H9 (cell line): ENCODE measurements at regions not wholly inside any gene's neighbourhood (a gene's known extent, or its start where the extent isn't known, plus 50 kb on each side); places are given as distances from the start of the nearest gene placed in this dataset.

Experiments
- DNase-seq: peaks from one replicate; pipeline ENCODE4 v3.0.0-alpha.2; 2017
- H2AFZ ChIP-seq: one replicate; pipeline ENCODE4 v1.6.1; 2013; ENCODE audit warnings: mild to moderate bottlenecking, low read length, control low read depth, moderate library complexity
- H2AK5ac ChIP-seq: 2 replicates; pipeline ENCODE4 v1.6.1; 2013; ENCODE audit warnings: low read length, control low read depth, mixed read lengths; ENCODE audit not compliant: insufficient read length
- H2BK120ac ChIP-seq: one replicate; pipeline ENCODE4 v1.6.1; 2013; ENCODE audit warnings: low read depth, mild to moderate bottlenecking, low read length, control low read depth, inconsistent platforms; ENCODE audit not compliant: poor library complexity, severe bottlenecking
- H2BK12ac ChIP-seq: 2 replicates; pipeline ENCODE4 v1.6.1; 2013; ENCODE audit warnings: low read length, control low read depth, mixed read lengths, low read depth; ENCODE audit not compliant: insufficient read length
- H2BK15ac ChIP-seq: 2 replicates; pipeline ENCODE4 v1.6.1; 2013; ENCODE audit warnings: low read depth, low read length, control low read depth
- H2BK20ac ChIP-seq: one replicate; pipeline ENCODE4 v1.6.1; 2013; ENCODE audit warnings: low read depth, mild to moderate bottlenecking, low read length, control low read depth, inconsistent platforms; ENCODE audit not compliant: poor library complexity, severe bottlenecking
- H2BK5ac ChIP-seq: 2 replicates; pipeline ENCODE4 v1.6.1; 2013; ENCODE audit warnings: low read length, control low read depth, mixed read lengths; ENCODE audit not compliant: insufficient read length
- H3K14ac ChIP-seq: 2 replicates; pipeline ENCODE4 v1.6.1; 2013; ENCODE audit warnings: low read length, control low read depth; ENCODE audit not compliant: insufficient read depth
- H3K18ac ChIP-seq: 2 replicates; pipeline ENCODE4 v1.6.1; 2013; ENCODE audit warnings: low read depth, mild to moderate bottlenecking, mixed read lengths, low read length, control low read depth; ENCODE audit not compliant: insufficient read length
- H3K23ac ChIP-seq: 2 replicates; pipeline ENCODE4 v1.6.1; 2013; ENCODE audit warnings: low read length, control low read depth, mixed read lengths, low read depth; ENCODE audit not compliant: insufficient read length
- H3K23me2 ChIP-seq: 2 replicates; pipeline ENCODE4 v1.6.1; 2013; ENCODE audit warnings: low read depth, mild to moderate bottlenecking, mixed read lengths, low read length, control low read depth; ENCODE audit not compliant: insufficient read length, poor library complexity, severe bottlenecking
- H3K27ac ChIP-seq: 2 replicates; pipeline ENCODE4 v1.5.1; 2013; ENCODE audit warnings: low read length, control low read depth, mixed read lengths, low read depth; ENCODE audit not compliant: insufficient read length
- H3K27me3 ChIP-seq: 2 replicates; pipeline ENCODE4 v1.6.1; 2013; ENCODE audit warnings: low read length, control low read depth, inconsistent platforms; ENCODE audit not compliant: insufficient read depth
- H3K4ac ChIP-seq: 2 replicates; pipeline ENCODE4 v1.6.1; 2013; ENCODE audit warnings: low read depth, mild to moderate bottlenecking, control low read depth, inconsistent platforms, low read length, moderate library complexity
- H3K4me1 ChIP-seq: 2 replicates; pipeline ENCODE4 v1.6.1; 2013; ENCODE audit warnings: low read length, control low read depth, inconsistent platforms; ENCODE audit not compliant: insufficient read depth
- H3K4me2 ChIP-seq: 2 replicates; pipeline ENCODE4 v1.6.1; 2013; ENCODE audit warnings: low read length, control low read depth, mixed read lengths; ENCODE audit not compliant: insufficient read length, insufficient read depth
- H3K56ac ChIP-seq: 2 replicates; pipeline ENCODE4 v1.6.1; 2013; ENCODE audit warnings: low read depth, mild to moderate bottlenecking, mixed read lengths, low read length, control low read depth; ENCODE audit not compliant: insufficient read length
- H3K79me1 ChIP-seq: 2 replicates; pipeline ENCODE4 v1.6.1; 2013; ENCODE audit warnings: low read depth, mild to moderate bottlenecking, moderate library complexity, low read length, control low read depth, inconsistent platforms; ENCODE audit not compliant: insufficient read depth, poor library complexity, severe bottlenecking
- H3K79me2 ChIP-seq: 2 replicates; pipeline ENCODE4 v1.6.1; 2013; ENCODE audit warnings: low read length, control low read depth, inconsistent platforms; ENCODE audit not compliant: insufficient read depth
- H3K9ac ChIP-seq: 2 replicates; pipeline ENCODE4 v1.6.1; 2013; ENCODE audit warnings: low read length, control low read depth, mixed read lengths; ENCODE audit not compliant: insufficient read length; ENCODE audit errors: extremely low read depth
- H3K9me3 ChIP-seq: one replicate; pipeline ENCODE4 v1.6.1; 2013; ENCODE audit warnings: low read depth, low read length, inconsistent platforms; ENCODE audit not compliant: control insufficient read depth
- H3T11ph ChIP-seq: one replicate; pipeline ENCODE4 v1.6.1; 2013; ENCODE audit warnings: mild to moderate bottlenecking, low read length, control low read depth, inconsistent platforms
- H4K20me1 ChIP-seq: one replicate; pipeline ENCODE4 v1.6.1; 2013; ENCODE audit not compliant: control insufficient read depth, insufficient read length, insufficient read depth
- H4K5ac ChIP-seq: 2 replicates; pipeline ENCODE4 v1.6.1; 2013; ENCODE audit warnings: low read depth, mild to moderate bottlenecking, mixed read lengths, low read length, control low read depth; ENCODE audit not compliant: insufficient read length
- H4K8ac ChIP-seq: replicated peaks from 2 replicates; pipeline ENCODE4 v1.6.1; 2013; ENCODE audit warnings: low read length, control low read depth, mixed read lengths, low read depth; ENCODE audit not compliant: insufficient read length
- H4K91ac ChIP-seq: 2 replicates; pipeline ENCODE4 v1.6.1; 2013; ENCODE audit warnings: low read depth, mild to moderate bottlenecking, moderate library complexity, mixed read lengths, low read length, control low read depth; ENCODE audit not compliant: insufficient read length
- H3K27ac Mint-ChIP-seq, 3 experiments: 2 replicates in 2 of 3; 3 replicates in 1 of 3; pipeline ENCODE4 v1.8.0; 2020 to 2021; ENCODE audit warnings: mixed read lengths in 3 of 3, mild to moderate bottlenecking in 1 of 3, moderate library complexity in 1 of 3
- H3K27me3 Mint-ChIP-seq: 2 replicates; pipeline ENCODE4 v1.8.0; 2021; ENCODE audit warnings: low read depth, mild to moderate bottlenecking, moderate library complexity, mixed read lengths
- H3K36me3 Mint-ChIP-seq, 3 experiments: 2 replicates in 2 of 3; 3 replicates in 1 of 3; pipeline ENCODE4 v1.8.0; 2020 to 2021; ENCODE audit warnings: low read depth in 3 of 3, mixed read lengths in 3 of 3; ENCODE audit not compliant: insufficient read depth in 1 of 3
- H3K4me1 Mint-ChIP-seq, 2 experiments: 2 replicates each; pipeline ENCODE4 v1.8.0; 2020; ENCODE audit warnings: mixed read lengths in 2 of 2
- H3K4me3 Mint-ChIP-seq, 2 experiments: 2 replicates in 1 of 2; 3 replicates in 1 of 2; pipeline ENCODE4 v1.8.0; 2020 to 2021; ENCODE audit warnings: mild to moderate bottlenecking in 2 of 2, mixed read lengths in 2 of 2, moderate library complexity in 1 of 2
- H3K9me3 Mint-ChIP-seq, 2 experiments: 2 replicates in 1 of 2; 3 replicates in 1 of 2; pipeline ENCODE4 v1.8.0; 2020; ENCODE audit warnings: mild to moderate bottlenecking in 2 of 2, mixed read lengths in 2 of 2, moderate library complexity in 1 of 2
- WGBS: extraction: QIAGEN DNeasy Blood & Tissue Kit; methylation state at CpG from one replicate; pipeline ENCODE4 v1.1.7; 2013; ENCODE audit warnings: missing lambda C conversion rate, low lambda C conversion rate, mixed read lengths; ENCODE audit not compliant: insufficient read length; ENCODE audit errors: extremely low coverage; 5-methylcytosine and 5-hydroxymethylcytosine counted together
- TF ChIP-seq, protein P1 (sequence below): fragments of 200-600 bp; sonication (generic); conservative IDR thresholded peaks from 3 replicates; pipeline ENCODE4 v1.8.0; 2021; ENCODE audit warnings: antibody characterized with exemption, mild to moderate bottlenecking

DNA sequence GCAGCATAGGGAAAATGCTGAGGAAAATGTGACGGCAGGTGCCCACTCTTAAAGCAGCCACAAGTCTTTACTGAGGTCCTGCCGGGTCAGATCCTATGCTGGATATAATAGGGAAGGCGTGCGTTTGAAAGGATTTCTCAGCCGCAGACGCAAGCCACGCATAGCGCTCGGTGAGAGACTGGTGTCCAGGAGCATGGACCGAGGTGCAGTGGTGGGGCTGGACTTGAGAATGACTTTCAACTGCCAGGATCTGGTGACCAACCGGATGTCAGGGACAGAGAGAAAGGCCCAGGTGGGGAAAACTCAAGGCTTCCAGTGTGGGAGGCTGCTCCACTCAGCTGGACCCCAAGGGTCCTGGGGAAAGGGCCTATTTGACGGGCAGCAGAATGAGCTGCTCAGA is 74.7 kb upstream of the INSIG1 start:
- H3K4me3 Mint-ChIP-seq = no peak overlapping the region
- Histone ChIP-seq H4K91ac (no peak overlapping the region), H3K27ac (no peak overlapping the region), H3K27me3 (no peaks in the 10 kb centered on the region; the same call in 1 of the 2 replicates), H3K23me2 (no peaks in the 10 kb centered on the region), H4K5ac (no peak overlapping the region), H3K4me2 (no peak overlapping the region), H2BK12ac (no peak overlapping the region), H4K8ac (no peak overlapping the region), H3K4ac (no peak overlapping the region), H3K14ac (no peak overlapping the region), H3K9ac (no peak overlapping the region), H2AFZ (no peak overlapping the region), H3K56ac (no peak overlapping the region), H3K23ac (no peak overlapping the region), H4K20me1 (no peaks in the 10 kb centered on the region), H2BK15ac (no peak overlapping the region), H3K18ac (no peak overlapping the region), H3K9me3 (no peaks in the 10 kb centered on the region), H2AK5ac (no peak overlapping the region), H2BK20ac (no peak overlapping the region), H3K79me1 (no peaks in the 10 kb centered on the region), H3K79me2 (no peaks in the 10 kb centered on the region), H3T11ph (no peak overlapping the region), H3K4me1 (peaks cover 2% of the 10 kb centered on the region; the same call in 1 of the 2 replicates), H2BK120ac (no peak overlapping the region), H2BK5ac (no peak overlapping the region)
- H3K36me3 Mint-ChIP-seq = no peaks in the 10 kb centered on the region; a peak in 1 of 7 replicates
- WGBS = no CpG with 5 or more reads among the region's 12 CpGs
- H3K9me3 Mint-ChIP-seq = peaks cover 0 to 3% of the 10 kb centered on the region in 2 experiments; a peak in 1 of 5 replicates
- TF ChIP-seq, protein P1, sequence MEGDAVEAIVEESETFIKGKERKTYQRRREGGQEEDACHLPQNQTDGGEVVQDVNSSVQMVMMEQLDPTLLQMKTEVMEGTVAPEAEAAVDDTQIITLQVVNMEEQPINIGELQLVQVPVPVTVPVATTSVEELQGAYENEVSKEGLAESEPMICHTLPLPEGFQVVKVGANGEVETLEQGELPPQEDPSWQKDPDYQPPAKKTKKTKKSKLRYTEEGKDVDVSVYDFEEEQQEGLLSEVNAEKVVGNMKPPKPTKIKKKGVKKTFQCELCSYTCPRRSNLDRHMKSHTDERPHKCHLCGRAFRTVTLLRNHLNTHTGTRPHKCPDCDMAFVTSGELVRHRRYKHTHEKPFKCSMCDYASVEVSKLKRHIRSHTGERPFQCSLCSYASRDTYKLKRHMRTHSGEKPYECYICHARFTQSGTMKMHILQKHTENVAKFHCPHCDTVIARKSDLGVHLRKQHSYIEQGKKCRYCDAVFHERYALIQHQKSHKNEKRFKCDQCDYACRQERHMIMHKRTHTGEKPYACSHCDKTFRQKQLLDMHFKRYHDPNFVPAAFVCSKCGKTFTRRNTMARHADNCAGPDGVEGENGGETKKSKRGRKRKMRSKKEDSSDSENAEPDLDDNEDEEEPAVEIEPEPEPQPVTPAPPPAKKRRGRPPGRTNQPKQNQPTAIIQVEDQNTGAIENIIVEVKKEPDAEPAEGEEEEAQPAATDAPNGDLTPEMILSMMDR = no peak
- H3K27ac Mint-ChIP-seq = no peak overlapping the region
- H3K27me3 Mint-ChIP-seq = peaks cover 28% of the 10 kb centered on the region
- no peak for DNase-seq
- peaks cover 28 to 40% of the 10 kb centered on the region in 2 experiments for H3K4me1 Mint-ChIP-seq
